Nephron (organoid): ENCODE measurements at regions not wholly inside any gene's neighbourhood (a gene's known extent, or its start where the extent isn't known, plus 50 kb on each side); places are given as distances from the start of the nearest gene placed in this dataset.

ENCODE experiments used
- H3K27ac Mint-ChIP-seq, 3 experiments: 2 replicates each; pipeline ENCODE4 v1.8.0; 2020; ENCODE audit warnings: mixed read lengths in 3 of 3, mild to moderate bottlenecking in 2 of 3, moderate library complexity in 1 of 3
- H3K27me3 Mint-ChIP-seq: 2 replicates; pipeline ENCODE4 v1.8.0; 2021; ENCODE audit warnings: low read depth, mild to moderate bottlenecking, moderate library complexity, mixed read lengths
- H3K36me3 Mint-ChIP-seq: 2 replicates; pipeline ENCODE4 v1.8.0; 2020; ENCODE audit warnings: low read depth, mixed read lengths
- H3K4me1 Mint-ChIP-seq: 2 replicates; pipeline ENCODE4 v1.8.0; 2020; ENCODE audit warnings: mixed read lengths
- H3K4me3 Mint-ChIP-seq, 3 experiments: 2 replicates each; pipeline ENCODE4 v1.8.0; 2020; ENCODE audit warnings: mild to moderate bottlenecking in 3 of 3, mixed read lengths in 3 of 3, moderate library complexity in 2 of 3
- H3K9me3 Mint-ChIP-seq: 2 replicates; pipeline ENCODE4 v1.8.0; 2020; ENCODE audit warnings: mixed read lengths
- TF ChIP-seq, protein P1 (sequence below), 3 experiments: fragments of 200-600 bp; sonication (generic); IDR thresholded peaks; one replicate each; pipeline ENCODE4 v1.5.0; 2021; ENCODE audit warnings: antibody characterized with exemption in 3 of 3; ENCODE audit not compliant: unreplicated experiment in 3 of 3

DNA sequence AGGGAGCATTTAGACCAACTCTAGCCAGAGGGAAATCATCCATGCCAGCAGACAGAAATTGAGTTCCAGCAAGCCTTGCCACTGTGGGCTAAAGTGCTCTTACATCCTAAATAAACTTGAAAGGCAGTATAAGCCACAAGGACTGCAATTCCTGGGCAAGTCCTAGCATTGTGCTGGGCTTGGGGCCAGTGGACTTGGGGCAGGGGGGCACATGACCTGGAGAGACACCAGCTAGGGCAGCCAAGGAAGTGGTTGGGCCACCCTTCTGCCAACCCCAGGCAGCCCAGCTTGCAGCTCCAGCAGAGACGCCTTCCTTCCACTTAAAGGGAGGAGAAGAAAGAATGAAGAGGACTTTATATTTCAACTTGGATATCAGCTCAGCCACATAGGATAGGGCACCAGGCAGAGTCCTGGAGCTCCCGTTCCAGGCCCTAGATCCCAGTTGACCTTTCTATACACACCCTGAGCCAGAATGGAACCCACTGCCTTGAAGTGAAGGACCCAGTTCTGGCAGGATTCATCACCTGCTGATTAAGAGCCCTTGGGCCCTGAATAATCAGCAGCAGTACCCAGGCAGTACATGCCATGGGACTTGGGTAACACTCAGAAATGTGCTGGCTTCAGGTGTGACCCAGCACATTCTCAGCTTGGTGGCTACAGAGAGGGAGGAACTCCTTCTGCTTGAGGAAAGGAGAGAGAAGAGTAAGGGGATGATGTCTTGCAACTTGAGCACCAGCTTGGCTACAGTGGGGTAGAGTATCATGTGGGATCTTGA, 153.0 kb downstream of the GNAI1 start:
- TF ChIP-seq, protein P1, sequence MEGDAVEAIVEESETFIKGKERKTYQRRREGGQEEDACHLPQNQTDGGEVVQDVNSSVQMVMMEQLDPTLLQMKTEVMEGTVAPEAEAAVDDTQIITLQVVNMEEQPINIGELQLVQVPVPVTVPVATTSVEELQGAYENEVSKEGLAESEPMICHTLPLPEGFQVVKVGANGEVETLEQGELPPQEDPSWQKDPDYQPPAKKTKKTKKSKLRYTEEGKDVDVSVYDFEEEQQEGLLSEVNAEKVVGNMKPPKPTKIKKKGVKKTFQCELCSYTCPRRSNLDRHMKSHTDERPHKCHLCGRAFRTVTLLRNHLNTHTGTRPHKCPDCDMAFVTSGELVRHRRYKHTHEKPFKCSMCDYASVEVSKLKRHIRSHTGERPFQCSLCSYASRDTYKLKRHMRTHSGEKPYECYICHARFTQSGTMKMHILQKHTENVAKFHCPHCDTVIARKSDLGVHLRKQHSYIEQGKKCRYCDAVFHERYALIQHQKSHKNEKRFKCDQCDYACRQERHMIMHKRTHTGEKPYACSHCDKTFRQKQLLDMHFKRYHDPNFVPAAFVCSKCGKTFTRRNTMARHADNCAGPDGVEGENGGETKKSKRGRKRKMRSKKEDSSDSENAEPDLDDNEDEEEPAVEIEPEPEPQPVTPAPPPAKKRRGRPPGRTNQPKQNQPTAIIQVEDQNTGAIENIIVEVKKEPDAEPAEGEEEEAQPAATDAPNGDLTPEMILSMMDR (IDR thresholded peaks at IDR 0.05; ENCODE audit: unreplicated experiment in 3 of 3): no peak
- Mint-ChIP-seq H3K4me1 (peaks cover 13% of the 10 kb centered on the region), H3K4me3 (no peak overlapping the region)

DNA sequence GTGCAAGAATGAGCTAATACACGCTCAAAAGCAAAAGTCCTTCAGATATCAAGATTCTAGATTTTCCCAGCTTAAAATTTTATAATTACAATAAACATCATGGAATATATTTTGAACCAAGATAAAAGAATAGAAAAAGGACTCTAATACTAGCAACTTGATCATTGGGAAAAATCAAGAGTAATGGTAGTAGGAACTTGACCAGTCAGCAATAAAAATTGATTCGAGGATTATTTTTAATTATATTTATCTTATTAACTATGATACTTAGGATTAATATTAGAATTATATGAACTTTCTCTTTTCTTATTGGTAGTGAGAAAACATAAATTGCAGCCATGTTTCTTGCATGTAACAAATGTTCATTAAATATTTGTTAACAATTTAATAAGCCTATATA, 152.0 kb downstream of the GNAI1 start:
- TF ChIP-seq, protein P1 (IDR thresholded peaks at IDR 0.05; ENCODE audit: unreplicated experiment in 3 of 3): no peak
- no peak overlapping the region for H3K27ac Mint-ChIP-seq
- H3K4me1 Mint-ChIP-seq: peaks cover 22% of the 10 kb centered on the region
- H3K9me3 Mint-ChIP-seq: peaks cover 16% of the 10 kb centered on the region
- peaks cover 1% of the 10 kb centered on the region for H3K27me3 Mint-ChIP-seq
- H3K4me3 Mint-ChIP-seq: no peak overlapping the region
- H3K36me3 Mint-ChIP-seq: no peaks in the 10 kb centered on the region

More for the DNA sequence above, 153.0 kb downstream of the GNAI1 start:
- Mint-ChIP-seq H3K36me3 (no peaks in the 10 kb centered on the region), H3K27me3 (peaks cover 4% of the 10 kb centered on the region), H3K9me3 (peaks cover 19% of the 10 kb centered on the region), H3K27ac (no peak overlapping the region)

DNA sequence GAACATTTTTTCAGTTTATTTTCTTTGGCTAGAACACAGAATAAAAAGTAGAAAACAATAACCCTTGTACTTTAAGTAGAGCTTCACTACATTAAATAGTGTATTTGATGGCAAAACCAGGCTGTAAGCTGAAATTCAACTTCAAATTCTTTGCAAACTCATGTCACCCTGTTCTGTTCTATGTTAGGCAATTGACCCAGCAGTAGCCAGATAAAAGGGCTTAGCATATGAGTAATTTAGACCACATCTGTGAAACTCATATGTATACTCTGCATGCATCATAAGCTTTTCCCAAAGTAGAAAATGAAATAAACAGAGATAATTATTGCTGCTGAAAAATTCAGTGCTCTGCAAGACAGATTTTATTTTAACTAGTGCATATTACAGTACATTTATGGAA, 150.2 kb downstream of the GNAI1 start:
- no peak overlapping the region for H3K4me3 Mint-ChIP-seq
- no peaks in the 10 kb centered on the region for H3K36me3 Mint-ChIP-seq
- H3K27ac Mint-ChIP-seq: peak overlapping the region in 2 of 3 experiments; percentile 24 to 45
- no peaks in the 10 kb centered on the region for H3K9me3 Mint-ChIP-seq
- peaks cover 34% of the 10 kb centered on the region for H3K4me1 Mint-ChIP-seq
- H3K27me3 Mint-ChIP-seq: no peaks in the 10 kb centered on the region
- TF ChIP-seq, protein P1 (IDR thresholded peaks at IDR 0.05; ENCODE audit: unreplicated experiment in 3 of 3): no peak

DNA sequence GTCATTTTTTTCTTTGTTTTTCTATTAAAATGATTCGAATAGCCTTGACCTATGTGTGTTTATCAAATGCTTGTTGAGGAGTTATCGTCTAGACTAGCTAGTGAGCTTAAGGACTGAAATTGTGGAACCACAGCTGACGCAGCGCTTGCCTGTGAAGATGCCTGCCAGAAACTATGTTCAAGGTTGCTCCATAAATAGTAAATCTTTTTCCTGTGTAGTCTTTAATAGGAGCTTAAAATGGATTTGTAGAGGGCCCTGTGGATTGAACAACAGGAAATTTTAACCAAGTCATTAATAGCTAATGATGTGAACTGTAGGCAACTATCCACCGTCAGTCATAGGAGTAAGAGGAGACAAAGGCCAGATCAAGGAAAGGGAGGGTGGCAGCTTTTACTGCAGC, 145.1 kb downstream of the GNAI1 start:
- Mint-ChIP-seq H3K27ac (peak overlapping the region; percentile 75 to 88 (median 84)), H3K4me1 (peaks cover 61% of the 10 kb centered on the region), H3K36me3 (no peaks in the 10 kb centered on the region), H3K4me3 (peak overlapping the region in 1 of 3 experiments; percentile 59), H3K9me3 (no peaks in the 10 kb centered on the region), H3K27me3 (no peaks in the 10 kb centered on the region)
- TF ChIP-seq, protein P1 (IDR thresholded peaks at IDR 0.05; ENCODE audit: unreplicated experiment in 3 of 3): no peak

DNA sequence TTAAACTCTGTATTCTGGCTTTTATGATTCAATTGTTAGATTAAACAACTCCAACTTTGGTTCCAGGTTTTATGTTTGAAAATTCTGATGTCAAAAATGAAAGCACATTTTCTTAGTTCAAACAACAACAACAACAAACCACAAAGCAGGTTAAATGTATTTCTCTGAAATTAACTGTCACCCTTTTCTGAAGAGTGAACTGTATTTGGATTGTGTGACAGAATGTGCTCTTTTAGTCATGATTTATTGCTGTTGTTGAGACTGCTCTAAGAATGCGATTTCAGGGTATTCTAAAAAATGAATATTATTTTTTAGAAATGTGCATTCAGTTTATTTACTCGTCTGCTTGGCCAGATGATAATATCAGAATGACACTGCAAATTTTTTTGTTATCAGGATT, 144.1 kb downstream of the GNAI1 start:
- H3K4me3 Mint-ChIP-seq: no peak overlapping the region
- TF ChIP-seq, protein P1 (IDR thresholded peaks at IDR 0.05; ENCODE audit: unreplicated experiment in 3 of 3): no peak
- peak overlapping the region in 2 of 3 experiments; percentile 52 to 84 for H3K27ac Mint-ChIP-seq
- no peaks in the 10 kb centered on the region for H3K27me3 Mint-ChIP-seq
- H3K36me3 Mint-ChIP-seq: no peaks in the 10 kb centered on the region
- H3K4me1 Mint-ChIP-seq: peaks cover 62% of the 10 kb centered on the region
- H3K9me3 Mint-ChIP-seq: no peaks in the 10 kb centered on the region
